CD4-positive, alpha-beta T cell treated with Interleukin-4 for 1 hour (primary cell): ENCODE measurements at regions not wholly inside any gene's neighbourhood (a gene's known extent, or its start where the extent isn't known, plus 50 kb on each side); places are given as distances from the start of the nearest gene placed in this dataset.
"Not testable (repeated sequence)": the region's sequence is repeated elsewhere in the genome, so short reads cannot be mapped to it uniquely, and the experiment has no call there.

Experiments
- DNase-seq, 2 donors: peaks; one replicate each; pipeline ENCODE4 v3.0.0-alpha.2; 2020 to 2022

- not testable (repeated sequence) for DNase-seq
Measured at GRCh38 chr16:88230967-88231615, 151.7 kb upstream of the ZNF469 start.

GRCh38 chr16:88231839-88232238 lies 150.9 kb upstream of the ZNF469 start:
- not testable (repeated sequence) for DNase-seq

GRCh38 chr16:88232401-88233258 lies 150.1 kb upstream of the ZNF469 start:
- not testable (repeated sequence) for DNase-seq

GRCh38 chr16:88233621-88234420 lies 148.9 kb upstream of the ZNF469 start:
- not testable (repeated sequence) for DNase-seq

- DNase-seq = not testable (repeated sequence)
Measured at GRCh38 chr16:88234421-88235271, 148.1 kb upstream of the ZNF469 start.

- not testable (repeated sequence) for DNase-seq
Measured at GRCh38 chr16:88235691-88236090, 147.1 kb upstream of the ZNF469 start.

GRCh38 chr16:88236229-88236628 lies 146.5 kb upstream of the ZNF469 start:
- DNase-seq = not testable (repeated sequence)

GRCh38 chr16:88237314-88237713 lies 145.4 kb upstream of the ZNF469 start:
- DNase-seq = not testable (repeated sequence)

- not testable (repeated sequence) for DNase-seq
Measured at GRCh38 chr16:88237761-88238415, 144.9 kb upstream of the ZNF469 start.

- peak in 1 of 2 donors; percentile 57 for DNase-seq
Measured at GRCh38 chr16:88238732-88239274, 144.0 kb upstream of the ZNF469 start.

- DNase-seq = not testable (repeated sequence)
Measured at GRCh38 chr16:88240118-88240517, 142.6 kb upstream of the ZNF469 start.

- not testable (repeated sequence) for DNase-seq
Measured at GRCh38 chr16:88240776-88241175, 142.0 kb upstream of the ZNF469 start.

- not testable (repeated sequence) for DNase-seq
Measured at GRCh38 chr16:88241404-88242311, 141.1 kb upstream of the ZNF469 start.

- DNase-seq = not testable (repeated sequence)
Measured at GRCh38 chr16:88242312-88243295, 140.2 kb upstream of the ZNF469 start.

- not testable (repeated sequence) for DNase-seq
Measured at GRCh38 chr16:88243921-88244320, 138.8 kb upstream of the ZNF469 start.

- not testable (repeated sequence) for DNase-seq
Measured at GRCh38 chr16:88245241-88246081, 137.3 kb upstream of the ZNF469 start.

GRCh38 chr16:88246955-88247582 lies 135.7 kb upstream of the ZNF469 start:
- not testable (repeated sequence) for DNase-seq
